Keratinocyte (primary cell): ENCODE measurements at regions not wholly inside any gene's neighbourhood (a gene's known extent, or its start where the extent isn't known, plus 50 kb on each side); places are given as distances from the start of the nearest gene placed in this dataset.

ENCODE experiments used
- CTCF ChIP-seq, 3 experiments: IDR thresholded peaks in 1 of 3; conservative IDR thresholded peaks in 1 of 3; optimal IDR thresholded peaks in 1 of 3; 2 replicates in 2 of 3; 3 replicates in 1 of 3; pipeline versions ENCODE3 to v1.5.1; 2011; ENCODE audit warnings: low read length in 3 of 3, mild to moderate bottlenecking in 3 of 3, moderate library complexity in 2 of 3, control low read depth in 1 of 3, inconsistent platforms in 1 of 3; ENCODE audit not compliant: insufficient read depth in 2 of 3; ENCODE audit errors: extremely low read depth in 1 of 3
- EZH2 ChIP-seq: IDR thresholded peaks from one replicate; pipeline ENCODE4 v1.6.1; 2012; ENCODE audit warnings: inconsistent platforms, mild to moderate bottlenecking, low read length, moderate library complexity

- TF ChIP-seq CTCF (optimal IDR thresholded peaks at IDR 0.05 in 1 of 3, IDR thresholded peaks at IDR 0.05 in 1 of 3, conservative IDR thresholded peaks at IDR 0.05 in 1 of 3; ENCODE audit: extremely low read depth in 1 of 3, insufficient read depth in 2 of 3, low read length in 3 of 3) = no peak
- no peak for TF ChIP-seq EZH2
Observed at GRCh38 chr2:41197781-41198180, 745.9 kb upstream of the SLC8A1 start.
